ENCODE measurements at regions not wholly inside any gene's neighbourhood (a gene's known extent, or its start where the extent isn't known, plus 50 kb on each side); places are given as distances from the start of the nearest gene placed in this dataset.

DNA sequence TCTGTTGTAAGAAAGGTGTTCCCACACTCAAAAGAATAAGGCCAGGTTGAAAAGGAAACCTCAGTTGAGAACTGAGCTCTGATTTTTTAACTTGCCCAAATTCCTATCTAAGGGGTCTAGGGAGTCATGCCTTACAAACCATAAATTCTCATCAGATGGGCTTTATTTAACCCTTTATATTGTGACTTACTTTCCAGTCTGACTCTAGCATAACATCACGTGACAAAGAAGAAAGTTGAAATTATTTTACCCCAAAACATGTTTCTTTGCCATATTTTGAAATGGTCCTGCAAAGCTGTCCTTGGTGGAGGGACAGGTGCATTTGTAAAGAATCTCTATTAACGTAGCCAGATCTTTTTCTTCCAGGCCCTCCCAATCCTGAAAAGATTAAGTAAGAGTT is 411.7 kb downstream of the GALC start:
- TF ChIP-seq, protein P1, sequence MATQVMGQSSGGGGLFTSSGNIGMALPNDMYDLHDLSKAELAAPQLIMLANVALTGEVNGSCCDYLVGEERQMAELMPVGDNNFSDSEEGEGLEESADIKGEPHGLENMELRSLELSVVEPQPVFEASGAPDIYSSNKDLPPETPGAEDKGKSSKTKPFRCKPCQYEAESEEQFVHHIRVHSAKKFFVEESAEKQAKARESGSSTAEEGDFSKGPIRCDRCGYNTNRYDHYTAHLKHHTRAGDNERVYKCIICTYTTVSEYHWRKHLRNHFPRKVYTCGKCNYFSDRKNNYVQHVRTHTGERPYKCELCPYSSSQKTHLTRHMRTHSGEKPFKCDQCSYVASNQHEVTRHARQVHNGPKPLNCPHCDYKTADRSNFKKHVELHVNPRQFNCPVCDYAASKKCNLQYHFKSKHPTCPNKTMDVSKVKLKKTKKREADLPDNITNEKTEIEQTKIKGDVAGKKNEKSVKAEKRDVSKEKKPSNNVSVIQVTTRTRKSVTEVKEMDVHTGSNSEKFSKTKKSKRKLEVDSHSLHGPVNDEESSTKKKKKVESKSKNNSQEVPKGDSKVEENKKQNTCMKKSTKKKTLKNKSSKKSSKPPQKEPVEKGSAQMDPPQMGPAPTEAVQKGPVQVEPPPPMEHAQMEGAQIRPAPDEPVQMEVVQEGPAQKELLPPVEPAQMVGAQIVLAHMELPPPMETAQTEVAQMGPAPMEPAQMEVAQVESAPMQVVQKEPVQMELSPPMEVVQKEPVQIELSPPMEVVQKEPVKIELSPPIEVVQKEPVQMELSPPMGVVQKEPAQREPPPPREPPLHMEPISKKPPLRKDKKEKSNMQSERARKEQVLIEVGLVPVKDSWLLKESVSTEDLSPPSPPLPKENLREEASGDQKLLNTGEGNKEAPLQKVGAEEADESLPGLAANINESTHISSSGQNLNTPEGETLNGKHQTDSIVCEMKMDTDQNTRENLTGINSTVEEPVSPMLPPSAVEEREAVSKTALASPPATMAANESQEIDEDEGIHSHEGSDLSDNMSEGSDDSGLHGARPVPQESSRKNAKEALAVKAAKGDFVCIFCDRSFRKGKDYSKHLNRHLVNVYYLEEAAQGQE (IDR thresholded peaks at IDR 0.05; ENCODE audit: insufficient read depth in 1 of 2, low read depth in 2 of 2, low read length in 1 of 2), result no peak
- TF ChIP-seq POLR2AphosphoS5 (IDR thresholded peaks at IDR 0.05; ENCODE audit: low read depth, low read length), result no peak
- TF ChIP-seq, protein P2, sequence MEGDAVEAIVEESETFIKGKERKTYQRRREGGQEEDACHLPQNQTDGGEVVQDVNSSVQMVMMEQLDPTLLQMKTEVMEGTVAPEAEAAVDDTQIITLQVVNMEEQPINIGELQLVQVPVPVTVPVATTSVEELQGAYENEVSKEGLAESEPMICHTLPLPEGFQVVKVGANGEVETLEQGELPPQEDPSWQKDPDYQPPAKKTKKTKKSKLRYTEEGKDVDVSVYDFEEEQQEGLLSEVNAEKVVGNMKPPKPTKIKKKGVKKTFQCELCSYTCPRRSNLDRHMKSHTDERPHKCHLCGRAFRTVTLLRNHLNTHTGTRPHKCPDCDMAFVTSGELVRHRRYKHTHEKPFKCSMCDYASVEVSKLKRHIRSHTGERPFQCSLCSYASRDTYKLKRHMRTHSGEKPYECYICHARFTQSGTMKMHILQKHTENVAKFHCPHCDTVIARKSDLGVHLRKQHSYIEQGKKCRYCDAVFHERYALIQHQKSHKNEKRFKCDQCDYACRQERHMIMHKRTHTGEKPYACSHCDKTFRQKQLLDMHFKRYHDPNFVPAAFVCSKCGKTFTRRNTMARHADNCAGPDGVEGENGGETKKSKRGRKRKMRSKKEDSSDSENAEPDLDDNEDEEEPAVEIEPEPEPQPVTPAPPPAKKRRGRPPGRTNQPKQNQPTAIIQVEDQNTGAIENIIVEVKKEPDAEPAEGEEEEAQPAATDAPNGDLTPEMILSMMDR (IDR thresholded peaks at IDR 0.05), result no peak
- no peak for TF ChIP-seq TCF7L2 (IDR thresholded peaks at IDR 0.05; ENCODE audit: low read depth, low read length)
- TF ChIP-seq SIN3A (IDR thresholded peaks at IDR 0.05; ENCODE audit: borderline replicate concordance, insufficient read depth, low read depth, low read length), result no peak
- no peak for DNase-seq (ENCODE audit: low read depth, low spot score)
- H3K27me3 ChIP-seq (ENCODE audit: control insufficient read depth, insufficient read depth, low read length), result no peaks in the 10 kb centered on the region
- intact Hi-C loops (cut with micrococcal nuclease; ENCODE audit: unreplicated experiment) (no loop called here), in situ Hi-C loops (cut with HindIII; ENCODE audit: low pct_unique_long_range_greater_than_20kb, low sequenced_read_pairs) (no loop called here)
- no peaks in the 10 kb centered on the region for H3K9me3 ChIP-seq (ENCODE audit: control insufficient read depth, insufficient read depth, low read depth, low read length)
- H3K27ac ChIP-seq (ENCODE audit: low read length), result no peak overlapping the region
- no peaks in the 10 kb centered on the region for H3K36me3 ChIP-seq (ENCODE audit: control insufficient read depth, insufficient read depth, low read length)
- ATAC-seq, result no peak
- no peak overlapping the region for H3K4me3 ChIP-seq (ENCODE audit: low read depth in 2 of 2, low read length in 2 of 2)
- H3K4me1 ChIP-seq (ENCODE audit: control insufficient read depth, insufficient read depth, low read length), result no peaks in the 10 kb centered on the region
- CTCF ChIA-PET, result no interaction called here
- no TSS peak for BruUV-seq (replicated peaks)
- POLR2A ChIA-PET, result no interaction called here

DNA sequence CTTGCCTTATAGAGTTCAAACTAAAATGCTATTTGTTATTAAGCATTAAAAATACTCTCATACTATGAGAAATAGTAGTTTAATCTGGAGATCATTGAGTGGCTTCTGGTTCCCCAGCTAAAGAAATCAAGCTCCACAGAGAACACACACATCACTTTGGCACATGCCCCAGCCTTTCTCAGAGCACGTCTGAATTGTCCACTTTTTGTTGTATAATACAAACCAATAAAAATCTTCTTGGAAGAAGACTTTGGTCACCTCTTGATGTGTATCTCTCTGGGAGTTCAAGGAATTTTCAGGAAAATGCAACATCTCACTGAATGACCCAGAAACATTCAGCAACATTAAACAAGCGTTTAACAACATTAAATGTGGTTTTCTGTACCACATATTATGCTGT is 413.9 kb downstream of the GALC start:
- TF ChIP-seq, protein P2 (IDR thresholded peaks at IDR 0.05), result no peak
- TF ChIP-seq SIN3A (IDR thresholded peaks at IDR 0.05; ENCODE audit: borderline replicate concordance, insufficient read depth, low read depth, low read length) (no peak), POLR2AphosphoS5 (IDR thresholded peaks at IDR 0.05; ENCODE audit: low read depth, low read length) (no peak), TCF7L2 (IDR thresholded peaks at IDR 0.05; ENCODE audit: low read depth, low read length) (no peak)
- TF ChIP-seq, protein P1 (IDR thresholded peaks at IDR 0.05; ENCODE audit: insufficient read depth in 1 of 2, low read depth in 2 of 2, low read length in 1 of 2), result no peak
- Histone ChIP-seq H3K36me3 (ENCODE audit: control insufficient read depth, insufficient read depth, low read length) (no peaks in the 10 kb centered on the region), H3K4me1 (ENCODE audit: control insufficient read depth, insufficient read depth, low read length) (no peaks in the 10 kb centered on the region), H3K4me3 (ENCODE audit: low read depth in 2 of 2, low read length in 2 of 2) (no peak overlapping the region), H3K27me3 (ENCODE audit: control insufficient read depth, insufficient read depth, low read length) (no peaks in the 10 kb centered on the region), H3K9me3 (ENCODE audit: control insufficient read depth, insufficient read depth, low read depth, low read length) (no peaks in the 10 kb centered on the region), H3K27ac (ENCODE audit: low read length) (no peak overlapping the region)
- BruUV-seq (replicated peaks), result no TSS peak
- ChIA-PET POLR2A (no interaction called here), CTCF (no interaction called here)
- ATAC-seq (no peak), DNase-seq (ENCODE audit: low read depth, low spot score) (no peak)
- in situ Hi-C loops (cut with HindIII; ENCODE audit: low pct_unique_long_range_greater_than_20kb, low sequenced_read_pairs) (no loop called here), intact Hi-C loops (cut with micrococcal nuclease; ENCODE audit: unreplicated experiment) (no loop called here)

Data from Panc1 (cell line).